AG04450 (cell line): ENCODE measurements at regions not wholly inside any gene's neighbourhood (a gene's known extent, or its start where the extent isn't known, plus 50 kb on each side); places are given as distances from the start of the nearest gene placed in this dataset.

Experiments used
- CTCF ChIA-PET: fragments of 300-600, 350-600 bp; formaldehyde crosslinking; extraction: SDS; loops from one replicate; lab custom pipeline; 2022; ENCODE audit warnings: antibody characterized with exemption, inconsistent platforms; lab: Charles Lee
- POLR2A ChIA-PET: fragments of 350-600 bp; formaldehyde crosslinking; extraction: SDS; loops from one replicate; lab custom pipeline; 2021; ENCODE audit warnings: antibody characterized with exemption, inconsistent platforms; lab: Yijun Ruan, JAX
- DNase-seq: peaks from one replicate; pipeline ENCODE4 v3.0.0-alpha.2; 2011; ENCODE audit warnings: low read depth, low spot score
- H3K27ac ChIP-seq: one replicate; pipeline ENCODE4 v1.5.1; 2012; ENCODE audit warnings: low read depth, low read length, control low read depth
- H3K27me3 ChIP-seq: one replicate; pipeline ENCODE4 v1.6.0; 2012; ENCODE audit warnings: low read length; ENCODE audit not compliant: control insufficient read depth, insufficient read depth
- H3K4me3 ChIP-seq: 2 replicates; pipeline ENCODE4 v1.5.1; 2011; ENCODE audit warnings: mild to moderate bottlenecking, low read depth, low read length, control low read depth
- H3K9me3 ChIP-seq: 2 replicates; pipeline ENCODE4 v1.5.1; 2012; ENCODE audit warnings: low read length; ENCODE audit not compliant: control insufficient read depth, insufficient read depth
- CTCF ChIP-seq: IDR thresholded peaks from 2 replicates; pipeline ENCODE4 v1.5.1; 2011; ENCODE audit warnings: low read depth, low read length, control low read depth, inconsistent platforms

GRCh38 chr4:149980121-149980682 lies 98.0 kb upstream of the DCLK2 start:
- no peaks in the 10 kb centered on the region for H3K27me3 ChIP-seq
- POLR2A ChIA-PET: no interaction called here
- H3K9me3 ChIP-seq: no peaks in the 10 kb centered on the region
- no peak for DNase-seq
- no peak overlapping the region for H3K4me3 ChIP-seq
- CTCF ChIA-PET: interaction anchor here (0.7 to 4.1 kb wide), 9 partner anchors 8 to 886 kb away, joined by 3 to 54 read pairs (median 5); no protein-coding TSS in a partner anchor
- no peak overlapping the region for H3K27ac ChIP-seq
- TF ChIP-seq CTCF: no peak

GRCh38 chr4:149980941-149981340 lies 97.3 kb upstream of the DCLK2 start:
- POLR2A ChIA-PET: no interaction called here
- no peak overlapping the region for H3K4me3 ChIP-seq
- H3K27ac ChIP-seq: no peak overlapping the region
- no peak for DNase-seq
- TF ChIP-seq CTCF: peak; percentile 87
- no peaks in the 10 kb centered on the region for H3K9me3 ChIP-seq
- H3K27me3 ChIP-seq: no peaks in the 10 kb centered on the region
- CTCF ChIA-PET: interaction anchor here (0.6 to 4.1 kb wide), 21 partner anchors 8 to 886 kb away, joined by 3 to 54 read pairs (median 5); no protein-coding TSS in a partner anchor

GRCh38 chr4:149983401-149983800 lies 94.8 kb upstream of the DCLK2 start:
- no peak for TF ChIP-seq CTCF
- H3K27me3 ChIP-seq: no peaks in the 10 kb centered on the region
- H3K4me3 ChIP-seq: no peak overlapping the region
- no peak for DNase-seq
- ChIA-PET CTCF (interaction anchor here (1.6 to 3.3 kb wide), 3 partner anchors 8 to 883 kb away, joined by 4 to 25 read pairs (median 21); no protein-coding TSS in a partner anchor), POLR2A (no interaction called here)
- no peaks in the 10 kb centered on the region for H3K9me3 ChIP-seq
- no peak overlapping the region for H3K27ac ChIP-seq

- TF ChIP-seq CTCF: no peak
- DNase-seq: no peak
- Histone ChIP-seq H3K27me3 (no peaks in the 10 kb centered on the region), H3K9me3 (no peaks in the 10 kb centered on the region), H3K27ac (no peak overlapping the region), H3K4me3 (no peak overlapping the region)
- CTCF ChIA-PET: interaction anchor here (1.6 to 3.3 kb wide), 2 partner anchors 8 to 259 kb away, joined by 4 to 21 read pairs; no protein-coding TSS in a partner anchor
- POLR2A ChIA-PET: no interaction called here
Observed at GRCh38 chr4:149983931-149984330, 94.3 kb upstream of the DCLK2 start.

GRCh38 chr4:149985981-149986380 lies 92.3 kb upstream of the DCLK2 start:
- H3K4me3 ChIP-seq: no peak overlapping the region
- H3K27ac ChIP-seq: no peak overlapping the region
- CTCF ChIA-PET: interaction anchor here (1.2 to 3.3 kb wide), 3 partner anchors 257 to 881 kb away, joined by 3 to 13 read pairs (median 6); no protein-coding TSS in a partner anchor
- POLR2A ChIA-PET: no interaction called here
- no peaks in the 10 kb centered on the region for H3K27me3 ChIP-seq
- no peak for DNase-seq
- H3K9me3 ChIP-seq: no peaks in the 10 kb centered on the region
- no peak for TF ChIP-seq CTCF
